ENCODE measurements at regions not wholly inside any gene's neighbourhood (a gene's known extent, or its start where the extent isn't known, plus 50 kb on each side); places are given as distances from the start of the nearest gene placed in this dataset.
"Not testable (repeated sequence)": the region's sequence is repeated elsewhere in the genome, so short reads cannot be mapped to it uniquely, and the experiment has no call there.

GRCh38 chr16:31754998-31755615, 118.5 kb upstream of the ZNF267 start:
- no peak for DNase-seq

DNA sequence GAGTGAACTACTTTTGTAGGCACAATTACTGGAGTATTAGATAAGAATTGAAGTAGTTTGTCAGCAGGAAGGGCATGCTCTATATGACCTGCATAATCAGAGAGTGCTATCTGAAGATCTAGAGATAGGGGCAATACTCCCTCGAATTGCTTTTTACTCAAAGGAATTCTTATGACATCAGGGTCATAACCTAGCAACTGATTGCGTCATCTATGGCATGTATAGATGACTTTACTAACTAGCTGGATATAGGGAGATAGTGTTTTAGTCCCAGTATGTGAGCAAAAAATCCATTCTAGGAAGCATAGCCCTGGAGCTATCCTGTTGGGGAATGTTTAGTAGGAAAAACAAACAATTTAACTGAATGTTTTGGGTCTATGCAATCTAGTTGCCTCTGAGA, 109.5 kb upstream of the ZNF267 start:
- no peak for DNase-seq

DNA sequence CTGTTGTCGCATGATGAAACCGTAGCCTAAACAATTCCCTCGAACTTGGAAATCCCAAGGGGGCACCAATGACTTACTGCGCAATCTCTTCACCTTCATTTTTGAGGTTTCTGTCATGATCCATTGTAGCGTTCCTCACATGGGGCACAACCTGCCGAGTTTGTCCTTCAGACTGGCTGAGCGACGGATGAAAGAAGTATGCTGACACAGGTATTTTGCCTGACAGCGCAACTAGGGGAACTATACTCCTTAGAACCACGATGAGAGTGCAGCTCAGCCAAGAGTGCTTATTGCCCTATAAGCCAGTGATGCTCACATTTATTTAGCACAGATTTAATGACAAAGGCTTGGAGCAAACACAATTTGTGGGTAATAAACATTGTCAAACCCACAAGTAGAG, 106.3 kb upstream of the ZNF267 start:
- no peak for DNase-seq

GRCh38 chr16:31780342-31780741, 93.3 kb upstream of the ZNF267 start:
- no peak for DNase-seq

GRCh38 chr16:31785126-31785525, 88.5 kb upstream of the ZNF267 start:
- DNase-seq, result no peak

GRCh38 chr16:31807086-31807485, 66.5 kb upstream of the ZNF267 start:
- no peak for DNase-seq

DNA sequence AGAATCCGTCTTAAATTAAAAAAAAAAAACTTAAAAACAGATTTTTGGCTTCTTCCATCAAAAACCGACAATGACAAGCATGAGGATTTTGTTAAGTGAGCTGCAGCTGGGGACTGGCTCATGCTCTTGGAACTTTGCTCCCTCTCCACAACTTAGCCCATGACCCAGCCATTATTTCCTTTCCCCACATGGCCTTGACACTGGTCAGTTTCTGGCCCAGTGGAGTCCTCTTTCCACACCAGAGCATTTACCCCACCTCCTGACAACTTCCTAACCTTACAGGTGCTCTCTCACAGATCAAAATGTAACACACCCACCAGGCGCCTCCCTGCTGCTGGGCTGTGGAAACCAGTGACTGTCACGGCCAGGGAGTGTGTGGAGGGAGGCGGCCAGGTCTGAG, 62.7 kb upstream of the ZNF267 start:
- DNase-seq, result no peak

- not testable (repeated sequence) for DNase-seq
Observed at GRCh38 chr16:31816141-31816540, 57.5 kb upstream of the ZNF267 start.

DNA sequence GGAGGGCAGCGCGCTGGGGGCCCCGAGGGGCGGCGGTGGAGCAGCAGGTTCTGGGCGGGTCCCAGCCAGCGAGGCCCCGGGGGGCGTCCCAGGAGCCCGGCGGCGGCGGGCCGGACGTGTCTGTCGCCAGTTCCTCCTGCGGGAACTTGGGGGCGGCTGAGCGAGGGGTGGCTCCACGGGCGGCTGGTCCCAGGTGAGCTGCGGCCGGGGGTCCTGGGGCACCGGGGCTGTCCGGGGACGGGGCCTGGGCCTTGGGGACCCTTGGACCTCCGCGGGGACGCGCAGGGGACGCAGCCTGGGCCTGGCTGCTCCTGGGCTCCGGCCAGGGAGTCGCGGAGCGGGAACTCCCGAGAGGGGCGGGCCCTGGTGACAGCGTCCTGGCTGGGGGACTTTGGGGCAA, 54.2 kb upstream of the ZNF267 start:
- no peak for DNase-seq

DNA sequence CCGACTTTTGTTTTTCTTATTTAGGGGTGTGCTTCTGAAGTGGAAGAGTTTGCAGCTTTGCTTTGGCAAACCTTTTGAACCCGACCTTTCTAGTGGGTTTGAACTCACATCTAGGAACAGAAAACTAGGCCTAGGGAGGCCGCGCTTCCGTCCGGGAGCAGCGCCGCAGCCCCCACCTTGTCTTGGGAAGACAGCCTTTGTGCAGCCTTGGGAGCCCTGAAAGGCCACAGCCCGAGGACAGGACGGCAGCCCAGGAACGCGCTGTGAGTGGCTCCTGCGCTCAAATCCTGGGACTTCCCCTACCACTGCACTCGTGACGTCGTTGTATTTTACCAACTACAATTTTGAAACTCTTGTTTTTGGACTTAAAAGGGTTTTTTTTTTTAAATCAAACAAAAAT, 53.7 kb upstream of the ZNF267 start:
- no peak for DNase-seq

Data from NCI-H1105 (cell line).